GM12801 (cell line): ENCODE measurements at regions not wholly inside any gene's neighbourhood (a gene's known extent, or its start where the extent isn't known, plus 50 kb on each side); places are given as distances from the start of the nearest gene placed in this dataset.

Experiments
- TF ChIP-seq, protein P1 (sequence below): IDR thresholded peaks from one replicate; pipeline ENCODE4 v1.5.1; 2011; ENCODE audit warnings: control low read depth; ENCODE audit not compliant: insufficient read length; ENCODE audit errors: extremely low read depth

DNA sequence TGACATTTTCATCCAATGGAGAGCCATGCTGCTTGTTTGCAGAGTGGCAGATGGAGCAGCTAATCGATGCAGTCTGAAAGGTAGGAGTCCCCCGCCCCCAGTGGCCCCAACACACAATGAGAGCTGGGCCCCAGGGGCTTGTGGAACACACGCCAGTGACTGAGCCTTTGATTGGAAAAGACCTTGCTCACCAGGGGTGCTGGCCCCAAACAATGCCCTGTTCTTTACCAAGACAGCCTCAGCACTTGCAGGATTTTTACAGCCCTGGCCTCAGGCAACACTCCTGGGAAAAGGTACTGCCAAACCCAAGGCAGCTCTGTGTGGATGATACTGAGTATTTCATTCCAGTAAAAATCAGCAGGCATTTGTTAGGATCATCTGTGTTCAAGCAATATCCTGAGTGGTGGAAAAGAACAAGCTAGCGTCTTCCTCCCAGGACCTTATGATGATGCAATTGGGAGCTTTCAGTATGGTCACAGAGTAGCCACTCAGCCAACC, 276.8 kb upstream of the CLINT1 start:
- TF ChIP-seq, protein P1, sequence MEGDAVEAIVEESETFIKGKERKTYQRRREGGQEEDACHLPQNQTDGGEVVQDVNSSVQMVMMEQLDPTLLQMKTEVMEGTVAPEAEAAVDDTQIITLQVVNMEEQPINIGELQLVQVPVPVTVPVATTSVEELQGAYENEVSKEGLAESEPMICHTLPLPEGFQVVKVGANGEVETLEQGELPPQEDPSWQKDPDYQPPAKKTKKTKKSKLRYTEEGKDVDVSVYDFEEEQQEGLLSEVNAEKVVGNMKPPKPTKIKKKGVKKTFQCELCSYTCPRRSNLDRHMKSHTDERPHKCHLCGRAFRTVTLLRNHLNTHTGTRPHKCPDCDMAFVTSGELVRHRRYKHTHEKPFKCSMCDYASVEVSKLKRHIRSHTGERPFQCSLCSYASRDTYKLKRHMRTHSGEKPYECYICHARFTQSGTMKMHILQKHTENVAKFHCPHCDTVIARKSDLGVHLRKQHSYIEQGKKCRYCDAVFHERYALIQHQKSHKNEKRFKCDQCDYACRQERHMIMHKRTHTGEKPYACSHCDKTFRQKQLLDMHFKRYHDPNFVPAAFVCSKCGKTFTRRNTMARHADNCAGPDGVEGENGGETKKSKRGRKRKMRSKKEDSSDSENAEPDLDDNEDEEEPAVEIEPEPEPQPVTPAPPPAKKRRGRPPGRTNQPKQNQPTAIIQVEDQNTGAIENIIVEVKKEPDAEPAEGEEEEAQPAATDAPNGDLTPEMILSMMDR = no peak

DNA sequence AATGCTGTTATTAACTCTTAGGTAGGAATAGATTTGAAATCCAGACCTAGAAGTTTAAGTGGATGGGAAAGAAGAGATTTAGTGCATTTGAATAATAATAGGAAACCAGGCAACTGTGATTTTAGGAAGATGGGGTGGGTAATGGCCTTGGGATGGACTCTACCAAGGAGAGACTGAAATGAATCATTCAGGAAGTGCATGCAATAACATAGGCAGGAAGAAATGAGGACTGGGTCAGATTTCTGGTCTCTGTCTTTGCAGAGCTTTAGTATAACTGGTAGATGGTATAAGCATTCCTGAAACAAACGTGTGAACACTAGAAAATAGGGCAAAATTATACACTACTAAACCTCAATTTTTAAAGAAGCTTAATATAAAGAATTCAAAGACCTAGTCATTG, 274.4 kb upstream of the CLINT1 start:
- TF ChIP-seq, protein P1 = no peak

DNA sequence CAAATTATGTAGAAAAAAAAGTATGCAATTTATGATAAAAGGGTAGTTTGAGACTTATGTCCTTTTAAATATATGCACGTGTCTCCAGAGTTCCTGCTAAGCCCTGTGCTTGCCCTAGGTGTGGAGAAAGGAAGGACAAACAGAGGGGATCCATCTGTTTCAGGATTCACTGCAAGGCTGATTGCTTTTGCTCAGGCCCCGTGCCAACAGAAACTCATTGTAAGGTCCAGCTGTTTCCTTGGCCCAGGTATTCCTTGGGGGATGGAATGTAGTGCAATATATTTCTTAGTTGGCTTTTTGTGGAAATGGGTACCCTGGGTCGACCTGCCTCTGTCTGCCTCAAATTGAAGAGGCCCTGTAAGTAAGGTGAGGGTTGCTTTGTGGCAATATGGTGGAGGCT, 268.6 kb upstream of the CLINT1 start:
- TF ChIP-seq, protein P1 = no peak

DNA sequence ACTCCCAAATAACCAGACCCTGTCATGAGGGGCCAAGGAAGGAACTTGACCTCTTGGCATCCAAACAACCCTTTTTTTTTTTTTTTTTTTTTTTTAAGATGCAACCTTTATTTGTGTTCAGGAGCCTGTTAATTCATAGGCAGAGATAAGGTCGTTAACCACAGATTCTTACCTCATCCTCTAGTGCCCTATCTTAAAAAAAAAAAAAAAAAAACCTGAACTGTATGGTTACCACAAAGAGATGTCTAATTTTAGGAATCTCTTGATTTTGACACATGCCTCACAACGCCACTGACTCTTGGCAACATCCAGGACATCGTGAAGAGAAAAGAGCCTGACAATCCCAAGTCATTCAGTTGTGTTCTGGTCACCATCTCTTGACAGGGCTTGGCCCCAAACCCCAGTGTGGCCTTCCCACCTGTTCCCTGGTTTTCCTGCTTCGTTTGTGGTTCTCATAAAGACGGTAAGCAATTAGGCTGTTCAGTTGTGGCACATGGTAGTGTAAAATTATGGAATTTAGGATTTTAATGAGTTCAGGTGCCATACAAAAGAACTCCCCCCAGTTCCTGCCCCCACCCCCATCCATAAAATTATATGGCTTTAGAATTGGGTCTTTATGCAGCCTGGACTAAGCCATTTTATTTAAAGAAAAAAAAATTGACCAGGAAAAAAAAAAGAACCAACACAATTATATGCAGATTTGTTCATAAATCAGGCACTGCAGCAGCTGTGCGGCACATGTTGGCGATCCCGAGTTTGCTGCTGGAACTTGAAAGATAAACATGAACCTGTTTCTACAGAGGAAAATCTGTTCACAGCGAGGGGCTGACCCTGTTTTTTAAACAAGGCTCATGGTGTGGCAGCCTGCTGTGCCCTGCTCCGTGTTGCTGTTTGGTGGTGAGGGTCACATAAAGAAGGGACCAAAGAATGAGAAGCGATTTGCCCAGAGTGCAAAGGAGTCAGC, 267.8 kb upstream of the CLINT1 start:
- TF ChIP-seq, protein P1 = no peak

DNA sequence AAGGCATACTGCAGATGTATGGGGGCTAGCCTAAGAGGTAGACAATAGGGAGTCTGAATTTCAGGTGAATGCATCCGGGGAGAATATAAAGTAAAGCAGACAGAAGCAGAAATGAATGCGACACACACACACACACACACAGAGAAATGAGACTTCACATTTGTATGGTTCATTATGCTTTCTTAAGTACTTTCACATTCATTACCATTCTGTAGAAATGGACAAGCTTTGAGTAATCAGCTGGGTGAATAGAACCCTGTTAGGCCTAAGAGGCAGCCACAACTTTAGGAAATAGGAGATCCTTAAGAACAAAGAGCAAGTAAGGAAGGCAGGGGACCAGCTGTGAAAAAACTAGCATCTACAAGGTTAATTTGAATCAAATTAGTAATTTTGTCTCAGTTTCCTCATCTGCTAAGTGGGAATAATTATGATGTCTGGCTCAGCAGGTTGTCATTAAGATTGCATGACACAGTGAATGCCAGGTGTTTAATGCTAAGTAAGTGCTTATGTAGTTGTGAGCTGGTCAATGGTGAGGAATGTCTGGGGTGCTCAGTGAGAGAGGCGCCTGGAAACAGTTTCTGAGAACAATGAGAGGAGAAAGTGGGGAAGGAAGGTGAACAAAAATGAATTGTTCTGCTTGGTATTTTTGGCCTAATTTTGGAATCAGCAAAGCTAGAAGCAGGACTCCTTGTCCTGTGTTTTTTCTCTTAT, 265.8 kb upstream of the CLINT1 start:
- TF ChIP-seq, protein P1 = no peak

DNA sequence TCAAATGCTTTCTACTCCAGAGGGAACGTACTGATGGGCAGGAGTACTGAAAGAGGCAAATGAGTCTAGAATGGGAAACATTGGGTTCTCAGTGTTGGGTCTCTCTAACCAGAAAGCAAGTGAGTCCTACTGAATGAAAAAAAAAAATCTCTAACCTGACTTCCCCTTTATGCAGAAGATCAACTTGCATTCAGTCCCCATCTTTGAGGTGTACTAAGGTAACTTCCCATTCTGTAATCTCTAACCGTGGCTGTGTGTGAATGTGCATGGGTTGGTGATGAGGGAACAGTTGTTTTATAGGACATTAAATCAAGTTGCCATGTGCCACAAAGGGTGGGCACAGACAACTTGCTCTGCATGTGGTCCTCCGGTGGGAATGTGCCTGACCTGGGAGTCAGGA, 264.6 kb upstream of the CLINT1 start:
- TF ChIP-seq, protein P1 = no peak

DNA sequence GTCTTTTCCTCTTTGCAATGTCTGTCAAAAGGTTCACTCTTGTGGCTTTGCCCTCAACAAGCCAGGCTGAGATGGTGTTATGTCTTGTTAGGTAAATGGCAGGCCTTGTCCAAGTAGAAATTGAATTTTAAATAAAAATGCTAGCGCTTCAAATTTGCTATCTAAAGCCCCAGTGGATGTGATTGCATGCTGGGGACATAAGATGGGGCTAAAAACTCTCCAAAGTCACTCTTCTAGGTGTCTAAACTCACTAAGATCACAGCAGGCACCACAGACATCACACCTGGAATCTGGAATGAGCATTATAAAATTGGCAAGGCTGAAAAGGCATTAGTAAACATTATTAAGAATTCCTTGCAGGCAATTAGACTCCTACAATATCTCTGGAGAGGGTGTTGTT, 262.7 kb upstream of the CLINT1 start:
- TF ChIP-seq, protein P1 = no peak
